Stimulated activated CD4-positive, alpha-beta T cell treated with anti-CD3 and anti-CD28 coated beads, Interleukin-1b, Interleukin-23, amount 100 ng/mL, for 1 hour (primary cell): ENCODE measurements at regions not wholly inside any gene's neighbourhood (a gene's known extent, or its start where the extent isn't known, plus 50 kb on each side); places are given as distances from the start of the nearest gene placed in this dataset.
"Not testable (repeated sequence)": the region's sequence is repeated elsewhere in the genome, so short reads cannot be mapped to it uniquely, and the experiment has no call there.

Experiments
- DNase-seq, 2 donors: peaks; one replicate each; pipeline ENCODE4 v3.0.0-alpha.2; 2020; ENCODE audit warnings: low read depth in 2 of 2

- no peak for DNase-seq
Measured at GRCh38 chrX:122026665-122027064, 979.3 kb downstream of the GLUD2 start.

- no peak for DNase-seq
Measured at GRCh38 chrX:122046226-122046625, 998.8 kb downstream of the GLUD2 start.

GRCh38 chrX:122046815-122047214 lies 999.4 kb downstream of the GLUD2 start:
- no peak for DNase-seq

- no peak for DNase-seq
Measured at GRCh38 chrX:122047261-122047660, 999.9 kb downstream of the GLUD2 start.

- DNase-seq = no peak
Measured at GRCh38 chrX:122055460-122055859, 1008.0 kb downstream of the GLUD2 start.

- DNase-seq = no peak
Measured at GRCh38 chrX:122055979-122056715, 1008.7 kb downstream of the GLUD2 start.

- no peak for DNase-seq
Measured at GRCh38 chrX:122076241-122076640, 1028.8 kb downstream of the GLUD2 start.

GRCh38 chrX:122078079-122078478 lies 1030.7 kb downstream of the GLUD2 start:
- no peak for DNase-seq

GRCh38 chrX:122087341-122087740 lies 1039.9 kb downstream of the GLUD2 start:
- no peak for DNase-seq

- DNase-seq = no peak
Measured at GRCh38 chrX:122091571-122091970, 1044.2 kb downstream of the GLUD2 start.

GRCh38 chrX:122092360-122092759 lies 1045.0 kb downstream of the GLUD2 start:
- no peak for DNase-seq

GRCh38 chrX:122092978-122093377 lies 1045.6 kb downstream of the GLUD2 start:
- no peak for DNase-seq

GRCh38 chrX:122094611-122095010 lies 1047.2 kb downstream of the GLUD2 start:
- no peak for DNase-seq

- DNase-seq = no peak
Measured at GRCh38 chrX:122113376-122113775, 1066.0 kb downstream of the GLUD2 start.

GRCh38 chrX:122113896-122114295 lies 1066.5 kb downstream of the GLUD2 start:
- no peak for DNase-seq

GRCh38 chrX:122115604-122116003 lies 1068.2 kb downstream of the GLUD2 start:
- DNase-seq = no peak

GRCh38 chrX:122119361-122119760 lies 1064.7 kb upstream of the GRIA3 start:
- no peak for DNase-seq

- no peak for DNase-seq
Measured at GRCh38 chrX:122122274-122122673, 1061.8 kb upstream of the GRIA3 start.

- no peak for DNase-seq
Measured at GRCh38 chrX:122133478-122133877, 1050.6 kb upstream of the GRIA3 start.

- DNase-seq = no peak
Measured at GRCh38 chrX:122134291-122134690, 1049.8 kb upstream of the GRIA3 start.

GRCh38 chrX:122135070-122135469 lies 1049.0 kb upstream of the GRIA3 start:
- DNase-seq = no peak

GRCh38 chrX:122140219-122140618 lies 1043.9 kb upstream of the GRIA3 start:
- DNase-seq = not testable (repeated sequence)

- DNase-seq = no peak
Measured at GRCh38 chrX:122154019-122154418, 1030.1 kb upstream of the GRIA3 start.

- no peak for DNase-seq
Measured at GRCh38 chrX:122168241-122168640, 1015.8 kb upstream of the GRIA3 start.
